EL (cell line): ENCODE measurements at regions not wholly inside any gene's neighbourhood (a gene's known extent, or its start where the extent isn't known, plus 50 kb on each side); places are given as distances from the start of the nearest gene placed in this dataset.
"Not testable (repeated sequence)": the region's sequence is repeated elsewhere in the genome, so short reads cannot be mapped to it uniquely, and the experiment has no call there.

Experiments
- DNase-seq: peaks from one replicate; pipeline ENCODE4 v3.0.0-alpha.2; 2016

DNA sequence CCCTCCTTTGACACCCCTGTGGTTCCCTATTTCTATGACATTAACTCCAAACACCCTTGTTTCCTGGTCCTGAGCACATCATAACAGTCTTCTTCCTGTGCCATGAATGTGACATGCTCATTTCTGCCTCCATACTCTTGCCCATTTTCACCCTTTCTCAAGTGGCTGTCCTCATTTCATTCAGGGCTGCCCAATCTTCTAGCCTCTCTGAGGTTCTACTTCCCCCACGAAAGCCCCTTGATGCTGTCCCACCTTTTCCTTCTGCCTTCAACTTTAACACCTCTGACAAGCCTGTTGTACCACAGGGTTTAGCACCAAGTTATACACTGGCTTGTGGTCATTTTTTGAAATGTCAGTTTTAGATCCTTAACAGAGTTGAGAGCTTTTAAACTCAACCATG lies 136.2 kb upstream of the BOD1L1 start:
- DNase-seq, result no peak

DNA sequence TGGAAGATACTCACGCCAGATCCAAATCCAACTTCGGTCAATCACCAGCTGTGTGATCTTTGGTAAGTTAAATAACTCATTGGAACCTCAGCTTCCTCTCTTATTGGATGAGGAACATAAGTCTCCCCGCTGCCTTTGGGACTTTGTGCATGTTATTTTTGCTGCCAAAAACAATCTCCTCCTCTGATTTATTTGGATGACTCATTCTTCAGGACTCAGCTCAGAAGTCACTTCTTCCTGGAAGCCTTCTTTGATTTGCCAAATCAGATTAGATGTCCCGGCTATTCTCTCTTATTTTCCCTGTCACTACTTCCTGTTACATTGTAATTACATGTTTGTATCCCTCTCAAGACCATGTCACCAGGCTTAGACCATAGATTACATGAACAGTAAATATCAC lies 138.0 kb upstream of the BOD1L1 start:
- DNase-seq, result peak; percentile 13

DNA sequence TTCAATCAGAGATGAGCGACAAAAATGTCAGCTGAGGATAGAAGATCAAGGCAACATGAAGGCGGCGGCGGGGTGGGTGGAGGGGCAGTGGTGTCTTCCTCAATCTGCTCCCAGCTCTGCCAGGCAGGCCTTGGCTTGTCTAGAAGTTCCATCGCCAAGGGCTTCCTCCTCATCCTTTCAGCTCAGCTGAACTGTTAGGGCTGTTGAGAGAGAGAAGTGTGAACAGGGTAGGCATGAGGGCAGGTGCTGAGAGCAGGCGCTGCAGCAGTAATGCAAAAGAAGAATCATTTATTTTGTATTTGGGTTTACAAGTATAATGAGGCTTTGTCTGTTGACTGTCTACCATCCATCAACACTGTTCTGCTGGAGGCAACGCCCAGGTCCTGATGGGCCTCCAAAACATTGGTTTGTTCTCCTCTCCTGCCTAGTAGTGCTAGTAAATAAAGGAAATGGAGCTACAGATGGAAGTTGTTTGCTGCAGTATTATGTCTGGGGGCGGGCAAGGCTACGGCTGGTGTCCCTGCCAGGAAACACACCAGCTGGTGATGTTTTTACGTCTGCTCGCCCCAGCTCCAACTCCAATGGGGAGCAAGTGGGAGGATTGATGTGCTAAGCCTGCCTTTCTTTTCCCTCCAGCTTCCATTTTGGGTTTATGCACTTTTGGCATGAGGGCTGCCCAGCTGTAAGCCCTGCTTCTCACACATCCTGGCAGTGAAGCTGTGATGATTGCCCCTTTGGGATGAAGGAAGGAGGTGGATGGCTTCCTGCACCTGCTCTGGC lies 139.4 kb upstream of the BOD1L1 start:
- DNase-seq, result no peak

DNA sequence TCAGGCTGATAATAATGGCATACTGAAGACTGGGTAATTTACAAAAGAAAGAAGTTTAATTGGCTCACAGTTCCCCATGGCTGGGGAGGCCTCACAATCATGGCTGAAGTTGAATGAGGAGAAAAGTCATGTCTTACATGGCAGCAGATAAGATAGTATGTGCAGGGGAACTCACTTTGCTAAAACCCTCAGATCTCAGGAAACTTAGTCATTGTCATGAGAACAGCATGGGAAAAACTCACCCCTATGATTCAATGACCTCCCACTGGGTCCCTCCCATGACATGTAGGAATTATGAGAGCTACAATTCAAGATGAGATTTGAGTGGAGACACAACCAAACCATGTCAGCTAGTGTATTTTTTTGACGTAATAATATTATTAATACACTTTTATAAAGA lies 149.8 kb upstream of the BOD1L1 start:
- no peak for DNase-seq

DNA sequence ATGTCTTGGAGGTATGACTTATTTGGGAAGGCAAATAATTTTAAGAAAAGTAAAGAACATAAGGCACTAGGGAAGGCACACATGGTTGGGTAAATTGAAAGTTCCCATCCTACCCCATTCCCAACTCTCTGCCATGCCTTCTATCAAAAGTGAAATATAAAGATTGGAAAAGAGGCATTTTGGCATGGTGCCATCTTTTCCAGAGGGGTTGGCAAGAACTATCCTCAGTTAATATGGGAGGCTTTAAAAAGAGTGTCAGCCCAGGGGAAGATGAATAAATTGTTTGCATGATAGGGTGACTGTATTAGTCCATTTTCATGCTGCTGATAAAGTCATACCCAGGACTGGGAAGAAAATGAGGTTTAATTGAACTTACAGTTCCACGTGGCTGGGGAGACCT lies 150.8 kb upstream of the BOD1L1 start:
- no peak for DNase-seq

DNA sequence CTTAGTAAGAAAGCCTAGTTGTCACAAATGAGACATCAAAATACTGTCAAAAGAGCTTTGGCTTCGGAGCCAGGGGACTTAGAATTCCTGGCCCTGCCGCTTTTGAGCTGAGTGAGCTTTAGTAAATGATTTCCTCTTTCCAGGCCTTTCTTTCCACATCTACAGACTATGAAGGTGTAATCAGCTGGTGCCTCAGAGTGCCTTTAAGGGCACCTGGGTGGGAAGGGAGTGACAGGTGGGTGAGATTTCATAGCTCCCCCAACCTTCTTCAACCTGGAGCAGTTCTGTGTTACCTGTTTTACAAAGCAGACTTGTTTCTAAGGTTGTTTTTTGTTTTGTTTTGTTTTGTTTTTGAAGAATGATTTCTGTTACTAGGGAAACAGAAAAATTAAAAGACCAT lies 154.7 kb upstream of the BOD1L1 start:
- no peak for DNase-seq

DNA sequence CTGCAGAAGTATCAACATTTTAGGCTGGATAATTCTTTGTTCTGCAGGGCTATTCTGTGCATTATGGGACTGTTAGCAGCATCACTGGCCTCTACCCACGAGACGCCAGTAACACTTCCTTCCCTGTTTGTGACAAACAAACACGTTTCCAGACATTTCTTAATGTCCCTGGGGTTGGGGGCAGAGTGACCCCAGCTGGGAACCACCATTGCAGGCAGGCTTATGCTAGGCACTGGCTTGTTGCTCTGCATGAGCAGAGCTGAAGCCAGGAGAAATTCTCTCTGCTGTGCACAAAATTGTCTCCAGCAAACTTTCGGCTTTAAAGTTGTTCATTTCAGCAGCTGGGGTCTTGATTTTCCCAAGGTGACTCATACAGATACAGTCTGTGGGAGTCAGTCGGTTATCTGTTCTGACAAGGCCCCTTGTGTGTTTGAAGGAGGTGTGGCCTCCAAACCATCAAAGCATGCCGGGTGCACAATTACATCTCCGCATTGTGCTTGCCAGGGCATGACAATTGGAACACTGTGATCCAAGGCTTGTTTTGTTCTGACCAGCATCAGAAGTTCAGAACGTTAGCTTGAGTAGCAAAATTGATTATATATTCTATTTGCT lies 156.4 kb upstream of the BOD1L1 start:
- no peak for DNase-seq

DNA sequence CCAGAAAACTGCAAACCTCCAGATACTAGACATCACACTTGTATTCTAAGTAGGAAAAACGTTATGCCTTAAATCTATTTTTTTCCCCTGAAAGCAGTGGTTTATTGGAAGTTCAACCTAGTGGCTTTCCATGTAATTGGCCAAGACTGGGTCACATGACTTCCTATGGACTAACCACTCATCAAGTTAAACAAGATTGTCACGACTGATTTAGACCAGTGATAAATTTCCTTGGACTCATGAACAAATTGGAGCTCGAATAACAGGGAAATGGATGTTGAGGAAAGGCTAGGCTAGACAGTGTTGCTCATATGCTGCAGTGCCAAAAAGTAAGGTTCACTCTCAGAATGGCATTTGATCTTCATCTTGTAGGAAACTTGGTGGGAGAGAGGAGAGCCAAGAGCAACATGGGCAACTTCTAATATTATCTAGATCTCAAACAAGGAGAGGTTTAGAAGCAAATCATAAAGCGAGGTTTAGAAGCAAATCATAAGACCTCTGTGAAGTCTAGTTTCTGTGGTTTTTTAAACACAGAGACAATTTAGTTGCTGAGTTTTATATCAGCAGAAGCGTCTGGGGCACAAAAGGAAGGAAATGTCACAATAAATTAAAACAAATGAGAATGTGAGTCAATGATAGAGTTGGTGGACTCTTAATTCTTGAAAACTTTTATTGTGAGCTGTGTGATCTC lies 165.6 kb upstream of the BOD1L1 start:
- DNase-seq, result no peak

DNA sequence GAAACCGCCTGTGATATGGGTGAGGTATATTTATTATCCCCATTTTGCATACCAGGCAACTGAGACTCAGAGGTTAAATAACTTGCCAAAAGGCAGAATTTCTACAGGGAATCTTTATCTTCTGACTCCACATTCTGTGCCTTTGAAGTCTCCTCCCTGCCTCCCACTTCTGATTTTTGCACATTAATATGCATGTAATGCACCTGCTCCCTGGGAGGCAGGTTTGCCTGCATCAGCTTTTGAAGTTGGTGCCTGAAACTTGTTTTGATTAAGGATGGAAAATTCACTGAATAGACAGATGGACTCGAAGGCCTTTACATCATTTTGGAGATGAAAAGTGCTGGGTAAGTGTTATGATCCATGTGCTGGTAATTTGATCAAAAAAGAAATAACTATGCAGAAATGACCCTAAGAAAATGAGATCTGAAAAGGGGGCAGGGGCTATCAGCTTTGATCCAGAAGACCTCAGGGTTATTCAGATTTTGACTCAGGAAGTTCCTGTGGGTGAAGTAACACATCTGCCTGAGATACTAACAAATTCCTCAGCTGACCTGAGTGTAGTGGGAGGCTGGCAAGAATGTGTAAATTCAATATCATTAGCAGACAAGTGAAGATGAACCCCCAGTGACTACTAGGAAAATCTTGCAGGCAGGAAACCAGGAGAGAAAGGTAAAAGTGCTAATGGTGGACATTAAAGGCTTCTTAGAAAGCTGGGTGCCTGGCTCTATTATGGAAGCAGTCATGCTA lies 167.5 kb upstream of the BOD1L1 start:
- DNase-seq, result no peak

DNA sequence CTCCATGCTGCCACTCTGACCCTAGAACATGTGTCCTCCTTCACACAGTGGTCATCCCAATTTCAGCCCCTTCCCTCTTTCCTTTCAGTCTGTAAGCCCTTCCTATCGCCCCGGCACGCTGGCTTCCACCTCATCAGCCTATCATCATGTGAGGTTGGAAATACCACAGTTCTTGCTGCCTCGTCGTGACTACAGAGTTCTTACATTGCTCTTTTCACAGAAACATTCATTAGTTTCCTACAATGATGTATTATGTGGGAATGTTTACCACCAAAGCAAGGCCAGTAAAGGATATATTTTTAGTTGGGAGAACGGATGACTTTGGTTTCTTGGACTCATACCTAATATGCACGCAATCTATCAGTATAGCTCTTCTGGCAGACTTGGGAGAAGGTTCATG lies 169.5 kb upstream of the BOD1L1 start:
- no peak for DNase-seq

DNA sequence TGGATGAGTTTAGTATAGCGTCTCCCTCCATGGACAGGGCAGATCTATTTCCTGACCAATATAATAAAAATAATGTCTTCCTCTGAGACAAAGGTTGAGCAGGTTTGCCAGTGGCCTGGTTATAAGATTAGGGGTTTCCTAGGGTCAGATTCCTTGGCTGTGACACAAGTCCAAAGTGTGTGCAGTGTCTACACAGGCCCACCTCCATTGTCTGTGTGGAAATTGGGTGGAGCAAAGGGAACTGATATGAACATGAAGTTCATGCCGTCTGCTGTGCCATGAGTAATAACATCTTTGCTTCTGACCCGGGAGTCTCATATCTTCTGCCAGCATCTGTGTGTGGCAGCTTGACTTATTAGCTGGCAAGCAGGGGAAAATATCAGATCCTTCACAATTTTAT lies 187.7 kb upstream of the BOD1L1 start:
- no peak for DNase-seq

DNA sequence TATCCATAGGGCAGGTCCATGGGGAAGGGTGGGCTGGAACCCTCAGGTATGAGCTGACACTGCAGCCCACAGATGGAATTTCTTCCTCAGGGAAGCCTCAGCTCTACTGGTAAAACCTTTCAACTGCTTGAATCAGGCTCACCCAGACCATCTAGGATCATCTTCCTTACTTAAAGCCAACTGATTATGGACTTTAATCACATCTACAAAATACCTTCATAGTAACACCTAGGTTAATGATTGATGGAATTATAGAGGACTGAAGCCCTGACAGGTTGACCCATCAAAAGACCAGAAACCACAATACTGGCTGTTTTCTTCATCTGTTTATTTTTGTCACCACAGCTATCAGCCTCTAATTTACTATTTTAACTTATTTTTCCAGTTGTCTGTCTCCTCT lies 188.9 kb upstream of the BOD1L1 start:
- DNase-seq, result no peak

DNA sequence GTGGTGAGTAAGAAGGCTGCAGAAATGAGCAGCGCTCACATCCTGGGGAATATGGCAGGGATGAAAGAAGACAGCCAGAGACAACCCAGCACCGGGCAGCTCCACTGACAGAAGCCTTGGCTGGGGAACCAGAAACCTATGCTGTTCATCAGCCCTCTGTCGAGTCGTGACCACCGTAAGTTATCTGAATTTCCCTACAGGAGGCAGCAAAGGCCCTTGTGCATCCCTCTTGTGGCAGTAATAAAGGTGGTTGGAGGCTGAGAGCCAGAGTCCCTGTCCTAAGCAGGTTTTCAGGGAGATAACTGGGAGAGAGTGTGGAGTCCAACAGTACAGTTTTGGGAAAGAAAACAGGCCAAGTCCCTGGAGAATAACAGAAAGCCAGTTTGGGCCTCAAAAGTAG lies 194.0 kb upstream of the BOD1L1 start:
- DNase-seq, result no peak

DNA sequence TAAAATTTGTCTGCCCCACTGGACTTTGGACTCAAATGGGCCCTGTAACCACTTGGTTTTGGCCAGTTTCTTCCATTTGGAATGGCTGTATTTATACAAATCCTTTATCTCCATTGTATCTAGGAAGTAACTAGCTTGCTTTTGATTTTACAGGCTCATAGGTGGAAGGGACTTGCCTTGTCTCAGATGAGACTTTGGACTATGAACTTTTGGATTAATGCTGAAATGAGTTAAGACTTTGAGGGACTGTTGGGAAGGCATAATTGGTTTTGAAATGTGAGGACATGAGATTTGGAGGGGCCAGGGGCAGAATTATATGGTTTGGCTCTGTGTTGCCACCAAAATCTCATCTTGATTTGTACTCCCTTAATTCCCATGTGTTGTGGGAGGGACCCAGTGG lies 198.3 kb upstream of the BOD1L1 start:
- not testable (repeated sequence) for DNase-seq

DNA sequence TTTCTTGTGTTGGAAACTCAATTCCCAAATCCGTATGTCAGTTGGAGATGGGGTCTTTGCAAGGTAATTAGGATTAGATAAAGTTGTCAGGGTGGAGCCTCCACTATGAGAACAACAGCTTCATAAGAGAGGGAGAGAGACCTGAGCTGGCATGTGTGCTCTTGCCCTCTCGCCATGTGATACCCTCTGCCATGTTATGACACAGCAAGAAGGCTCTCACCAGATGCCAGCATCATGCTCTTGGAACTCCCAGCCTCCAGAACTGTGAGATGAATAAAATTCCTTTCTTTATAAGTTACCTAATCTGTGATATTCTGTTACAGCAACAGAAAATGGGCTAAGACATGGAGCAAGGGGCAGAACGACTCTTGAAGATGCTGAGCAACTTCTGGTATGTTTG lies 201.9 kb upstream of the BOD1L1 start:
- peak; percentile 39 for DNase-seq

DNA sequence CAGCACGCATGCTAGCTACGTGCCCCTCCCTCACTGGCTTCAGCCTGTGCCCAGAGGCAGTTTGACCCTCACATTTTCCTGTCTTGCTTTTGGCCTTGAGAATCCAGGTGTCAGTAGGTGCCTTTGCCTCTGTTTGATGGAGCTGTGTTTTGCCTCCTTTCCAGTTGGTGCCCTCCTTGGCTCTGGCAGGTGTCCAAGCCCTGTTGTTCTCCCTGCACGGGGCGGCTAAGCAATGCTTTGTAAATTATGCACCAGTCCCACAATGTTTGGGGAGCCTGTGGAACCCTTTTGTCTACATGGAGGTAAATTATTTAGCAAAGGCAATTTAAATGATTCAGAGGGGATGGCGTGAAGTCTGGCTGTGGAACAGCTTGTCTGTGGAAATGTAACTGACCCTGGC lies 202.9 kb upstream of the BOD1L1 start:
- DNase-seq, result no peak

DNA sequence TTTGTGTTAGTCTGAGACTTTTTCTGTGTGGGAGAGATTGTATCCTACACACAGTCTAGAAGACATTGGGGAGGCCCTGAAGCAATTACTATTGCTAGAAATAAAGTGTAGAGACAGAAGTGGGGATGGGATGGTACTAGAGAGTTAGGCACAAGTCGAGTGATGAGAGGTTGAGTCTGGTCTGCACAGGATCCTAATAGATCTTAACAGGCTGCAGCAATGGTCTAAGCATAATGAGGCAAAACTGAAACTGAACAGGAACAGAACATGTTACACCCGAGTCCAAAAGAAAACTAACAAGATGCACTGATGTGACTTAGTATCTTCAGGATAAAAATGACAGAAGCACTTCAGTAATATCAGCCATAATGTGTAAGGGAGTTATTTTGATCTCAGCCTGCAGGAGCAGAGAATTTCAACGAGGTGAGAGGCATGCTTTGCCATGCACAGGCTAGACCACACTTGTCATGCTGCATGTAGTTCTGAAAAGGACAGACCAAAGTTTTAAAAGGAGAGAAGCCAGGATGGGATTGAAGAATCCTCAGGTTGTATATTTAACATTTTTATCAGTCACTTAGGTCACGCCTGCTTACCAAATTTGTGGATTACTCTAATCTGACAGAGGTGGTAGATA lies 205.8 kb upstream of the BOD1L1 start:
- no peak for DNase-seq

DNA sequence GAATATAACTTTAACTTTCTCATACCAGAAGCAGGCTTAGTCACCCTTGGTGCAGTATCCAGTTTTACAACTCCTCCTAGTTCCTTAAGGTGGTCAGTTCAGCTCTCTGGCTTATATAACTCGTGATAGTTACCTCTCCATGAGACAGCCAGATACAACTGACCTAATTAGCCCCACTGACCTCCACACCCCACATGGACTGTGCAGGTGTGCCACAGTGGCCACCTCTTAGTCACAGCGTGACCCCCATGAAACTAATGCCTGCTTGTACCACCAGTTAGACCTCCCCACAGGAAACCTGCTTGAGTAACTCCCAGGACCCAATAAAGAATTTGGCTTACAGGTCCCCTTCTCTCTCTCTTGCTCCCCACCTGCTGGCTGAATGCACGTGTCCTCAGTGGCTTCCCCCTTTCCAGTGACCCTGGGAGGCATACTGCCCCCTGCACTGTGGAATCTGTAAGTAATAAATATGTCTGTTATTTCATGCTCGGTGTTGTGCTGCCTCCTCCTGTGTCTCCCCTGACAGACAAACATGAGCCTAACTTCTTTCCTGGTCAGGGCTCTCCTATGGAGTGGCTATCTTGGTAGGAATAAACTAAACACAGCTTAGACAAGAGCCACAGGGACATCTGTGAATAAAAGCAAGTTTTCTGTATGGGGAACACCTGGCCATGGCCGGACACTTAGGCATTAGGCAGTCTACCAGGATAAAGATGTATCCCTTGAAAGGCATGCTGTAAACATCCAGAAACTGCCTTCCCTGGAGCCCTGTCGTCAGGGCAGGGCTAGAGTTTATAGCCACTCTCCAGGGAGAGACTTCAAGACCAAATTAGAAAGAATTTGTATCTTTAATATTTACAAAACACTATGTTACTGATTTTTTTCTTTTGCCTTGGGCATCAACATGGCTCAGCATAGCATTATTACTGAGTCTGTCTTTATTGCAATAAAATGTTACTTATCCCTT lies 209.7 kb upstream of the BOD1L1 start:
- DNase-seq, result no peak

DNA sequence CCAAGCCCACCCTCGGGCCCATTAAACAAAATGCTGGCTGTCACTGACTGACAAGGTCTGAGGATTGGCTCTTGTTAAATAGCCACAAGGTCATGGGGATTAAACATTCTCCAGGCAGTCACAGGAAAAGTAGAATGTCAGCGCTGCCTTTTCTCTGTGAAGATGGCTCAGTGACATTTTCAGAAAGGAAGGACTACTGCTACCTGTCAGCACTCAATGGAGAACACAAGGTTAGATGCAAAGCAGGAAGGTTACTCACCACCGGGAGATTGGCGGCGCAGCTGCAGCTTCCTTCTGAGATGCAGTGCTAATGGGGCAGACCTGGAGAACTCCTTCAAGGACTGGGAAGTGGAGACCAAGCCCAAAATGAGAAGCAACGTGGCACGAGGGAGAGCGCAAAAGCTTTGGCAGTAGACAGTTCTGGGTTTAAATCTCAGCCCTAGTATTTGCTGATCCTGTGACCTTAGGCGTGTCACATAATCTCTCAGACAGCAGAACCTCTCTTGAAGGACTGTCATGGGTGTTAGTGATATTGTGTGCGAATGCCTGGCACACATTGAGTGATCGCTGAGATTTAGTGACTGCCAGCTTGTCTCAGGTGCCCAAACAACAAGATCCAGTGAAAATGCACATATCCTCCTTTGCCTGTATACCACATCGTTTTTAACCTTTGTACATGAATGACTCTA lies 213.1 kb upstream of the BOD1L1 start:
- DNase-seq, result no peak

DNA sequence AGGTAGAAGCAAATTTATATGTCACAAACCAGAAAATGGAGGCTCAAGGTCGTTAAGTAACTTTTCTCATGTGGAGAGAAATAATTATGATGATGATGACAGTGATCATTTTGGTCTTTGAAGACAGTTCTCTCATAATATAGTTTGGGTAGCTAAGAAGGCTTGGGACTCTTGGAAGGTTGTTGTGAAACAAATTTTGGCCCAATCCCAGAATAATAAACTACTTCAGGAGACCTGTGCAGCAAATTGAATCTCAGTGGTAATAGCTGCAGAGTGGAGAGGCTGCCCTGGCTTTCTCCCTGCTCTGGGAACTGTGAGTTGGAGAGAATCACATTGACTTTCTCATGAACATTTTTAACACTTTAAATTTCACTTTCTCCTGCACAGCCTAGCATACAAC lies 217.2 kb upstream of the BOD1L1 start:
- no peak for DNase-seq

DNA sequence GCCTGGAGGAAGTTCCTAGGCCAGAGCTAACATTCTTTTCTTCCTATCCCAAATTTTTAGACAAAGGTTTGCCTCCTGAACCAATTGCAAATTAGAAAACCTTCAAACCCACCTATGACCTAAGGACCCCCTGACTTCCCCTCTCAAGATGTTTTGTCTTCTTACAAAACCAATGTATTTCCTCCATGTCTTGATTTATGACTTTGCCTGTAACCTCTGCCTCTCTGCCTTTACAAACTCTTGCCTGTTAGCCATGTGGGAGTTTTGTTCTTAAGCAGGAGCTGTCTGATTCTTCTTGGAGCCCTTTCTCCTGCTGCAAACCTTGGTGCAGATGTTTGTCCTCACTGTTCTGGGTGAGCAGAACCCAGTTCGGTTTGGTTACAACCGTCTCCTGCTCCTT lies 222.3 kb upstream of the BOD1L1 start:
- DNase-seq, result no peak
